Neural cell (in vitro differentiated cells): ENCODE measurements at regions not wholly inside any gene's neighbourhood (a gene's known extent, or its start where the extent isn't known, plus 50 kb on each side); places are given as distances from the start of the nearest gene placed in this dataset.

Experiments
- CTCF ChIP-seq: fragments of 450-650 bp; IDR thresholded peaks from 2 replicates; pipeline ENCODE4 v1.5.1; 2014; ENCODE audit warnings: antibody characterized with exemption, mild to moderate bottlenecking, moderate library complexity; ENCODE audit not compliant: poor library complexity, severe bottlenecking
- EP300 ChIP-seq: fragments of 450-650 bp; conservative IDR thresholded peaks from 2 replicates; pipeline ENCODE4 v1.6.1; 2014; ENCODE audit warnings: antibody characterized with exemption, mild to moderate bottlenecking, moderate library complexity; ENCODE audit not compliant: poor library complexity, severe bottlenecking
- EZH2 ChIP-seq: fragments of 200-600, 300-800 bp; shearing (Covaris generic), sonication (generic); IDR thresholded peaks from 2 replicates; pipeline ENCODE4 v1.6.1; 2014; ENCODE audit warnings: antibody characterized with exemption, low read length, borderline replicate concordance, mild to moderate bottlenecking; ENCODE audit not compliant: insufficient read depth, poor library complexity, severe bottlenecking
- POLR2AphosphoS5 ChIP-seq: IDR thresholded peaks from 2 replicates; pipeline ENCODE4 v1.6.1; 2012

GRCh38 chr15:66848686-66849392 lies 146.8 kb downstream of the SMAD6 start:
- TF ChIP-seq CTCF (no peak), POLR2AphosphoS5 (no peak), EP300 (no peak), EZH2 (no peak)
